Right forelimb (tissue), 1 donor: ENCODE measurements at regions not wholly inside any gene's neighbourhood (a gene's known extent, or its start where the extent isn't known, plus 50 kb on each side); places are given as distances from the start of the nearest gene placed in this dataset.
"Not testable (repeated sequence)": the region's sequence is repeated elsewhere in the genome, so short reads cannot be mapped to it uniquely, and the experiment has no call there.

ENCODE experiments used
- DNase-seq: peaks from one replicate; pipeline ENCODE4 v3.0.0-alpha.2; 2018

GRCh38 chr4:111045992-111046391 is 423.1 kb upstream of the PITX2 start:
- DNase-seq = no peak

GRCh38 chr4:111046811-111047210 is 423.9 kb upstream of the PITX2 start:
- DNase-seq = no peak

- DNase-seq = no peak
Observed at GRCh38 chr4:111048316-111048715, 425.4 kb upstream of the PITX2 start.

- no peak for DNase-seq
Observed at GRCh38 chr4:111064342-111064993, 441.6 kb upstream of the PITX2 start.

GRCh38 chr4:111066001-111066400 is 443.1 kb upstream of the PITX2 start:
- no peak for DNase-seq

- DNase-seq = no peak
Observed at GRCh38 chr4:111066447-111066846, 443.6 kb upstream of the PITX2 start.

GRCh38 chr4:111066887-111067286 is 444.0 kb upstream of the PITX2 start:
- no peak for DNase-seq

GRCh38 chr4:111068883-111069282 is 446.0 kb upstream of the PITX2 start:
- no peak for DNase-seq

GRCh38 chr4:111070390-111070789 is 447.5 kb upstream of the PITX2 start:
- no peak for DNase-seq

GRCh38 chr4:111074523-111075114 is 451.7 kb upstream of the PITX2 start:
- no peak for DNase-seq

GRCh38 chr4:111076299-111076698 is 453.4 kb upstream of the PITX2 start:
- not testable (repeated sequence) for DNase-seq

GRCh38 chr4:111108153-111108552 is 485.3 kb upstream of the PITX2 start:
- no peak for DNase-seq

GRCh38 chr4:111113591-111113990 is 490.7 kb upstream of the PITX2 start:
- DNase-seq = no peak

- DNase-seq = no peak
Observed at GRCh38 chr4:111115881-111116280, 493.0 kb upstream of the PITX2 start.

GRCh38 chr4:111120191-111120590 is 497.3 kb upstream of the PITX2 start:
- no peak for DNase-seq

GRCh38 chr4:111126340-111126739 is 503.5 kb upstream of the PITX2 start:
- no peak for DNase-seq

- no peak for DNase-seq
Observed at GRCh38 chr4:111127841-111128240, 505.0 kb upstream of the PITX2 start.

GRCh38 chr4:111128327-111128726 is 505.4 kb upstream of the PITX2 start:
- no peak for DNase-seq

GRCh38 chr4:111136438-111136837 is 513.6 kb upstream of the PITX2 start:
- DNase-seq = no peak

GRCh38 chr4:111136967-111137366 is 514.1 kb upstream of the PITX2 start:
- DNase-seq = no peak

- DNase-seq = no peak
Observed at GRCh38 chr4:111143510-111143909, 520.6 kb upstream of the PITX2 start.

- DNase-seq = no peak
Observed at GRCh38 chr4:111154934-111155333, 532.1 kb upstream of the PITX2 start.

GRCh38 chr4:111164556-111164955 is 541.7 kb upstream of the PITX2 start:
- not testable (repeated sequence) for DNase-seq

GRCh38 chr4:111174331-111174730 is 551.5 kb upstream of the PITX2 start:
- no peak for DNase-seq

- no peak for DNase-seq
Observed at GRCh38 chr4:111178231-111178630, 555.4 kb upstream of the PITX2 start.
